ENCODE measurements at regions not wholly inside any gene's neighbourhood (a gene's known extent, or its start where the extent isn't known, plus 50 kb on each side); places are given as distances from the start of the nearest gene placed in this dataset.

- Histone ChIP-seq H3K27ac (no peak overlapping the region), H3K27me3 (peaks cover 28% of the 10 kb centered on the region), H3K4me3 (no peak overlapping the region), H3K4me1 (no peaks in the 10 kb centered on the region), H3K9me3 (peaks cover 0 to 13% (median 0%) of the 10 kb centered on the region in 3 donors), H3K36me3 (no peaks in the 10 kb centered on the region)
- WGBS, 2 donors (ENCODE audit: low coverage in 1 of 2) = 73 to 94% methylated on average over 3 to 5 of the region's 5 CpGs
- no peak for TF ChIP-seq EP300 (IDR thresholded peaks at IDR 0.05)
- no peak for ATAC-seq
These were observed 102.6 kb upstream of the PFKP start for GRCh38 chr10:2964632-2965296.

- H3K36me3 ChIP-seq = no peaks in the 10 kb centered on the region
- H3K27me3 ChIP-seq = peaks cover 28% of the 10 kb centered on the region
- H3K4me1 ChIP-seq = no peaks in the 10 kb centered on the region
- no peak overlapping the region for H3K27ac ChIP-seq
- peaks cover 0 to 13% (median 0%) of the 10 kb centered on the region in 3 donors for H3K9me3 ChIP-seq
- no peak for ATAC-seq
- no peak for TF ChIP-seq CTCF (IDR thresholded peaks at IDR 0.05)
- TF ChIP-seq EP300 (IDR thresholded peaks at IDR 0.05) = no peak
- no peak for TF ChIP-seq POLR2AphosphoS5 (IDR thresholded peaks at IDR 0.05)
- no peak for TF ChIP-seq POLR2A (IDR thresholded peaks at IDR 0.05)
- WGBS, 2 donors (ENCODE audit: low coverage in 1 of 2) = 17 to 18% methylated on average over 3 of the region's 3 CpGs
- H3K4me3 ChIP-seq = no peak overlapping the region
These were observed 103.3 kb upstream of the PFKP start for GRCh38 chr10:2963889-2964631.

GRCh38 chr10:2962194-2962593 lies 105.2 kb upstream of the PFKP start:
- TF ChIP-seq CTCF (IDR thresholded peaks at IDR 0.05) (no peak), POLR2AphosphoS5 (IDR thresholded peaks at IDR 0.05) (no peak), POLR2A (IDR thresholded peaks at IDR 0.05) (no peak), EP300 (IDR thresholded peaks at IDR 0.05) (no peak)

GRCh38 chr10:2958659-2959058 lies 108.7 kb upstream of the PFKP start:
- Histone ChIP-seq H3K9me3 (peaks cover 0 to 8% (median 0%) of the 10 kb centered on the region in 3 donors), H3K36me3 (no peaks in the 10 kb centered on the region), H3K27me3 (peaks cover 10% of the 10 kb centered on the region), H3K27ac (no peak overlapping the region), H3K4me1 (no peaks in the 10 kb centered on the region), H3K4me3 (no peak overlapping the region)
- TF ChIP-seq CTCF (IDR thresholded peaks at IDR 0.05) (no peak), EP300 (IDR thresholded peaks at IDR 0.05) (no peak), POLR2AphosphoS5 (IDR thresholded peaks at IDR 0.05) (no peak), POLR2A (IDR thresholded peaks at IDR 0.05) (no peak)
- ATAC-seq = no peak
- 67 to 77% methylated on average over 5 to 6 of the region's 6 CpGs for WGBS, 2 donors (ENCODE audit: low coverage in 1 of 2)

More at GRCh38 chr10:2962194-2962593, 105.2 kb upstream of the PFKP start:
- peaks cover 0 to 13% (median 0%) of the 10 kb centered on the region in 3 donors for H3K9me3 ChIP-seq
- no peaks in the 10 kb centered on the region for H3K4me1 ChIP-seq
- H3K36me3 ChIP-seq = no peaks in the 10 kb centered on the region
- H3K27me3 ChIP-seq = peaks cover 28% of the 10 kb centered on the region
- WGBS, 2 donors (ENCODE audit: low coverage in 1 of 2) = 82% methylated on average over 1 of the region's 1 CpG; no CpG with 5 or more reads in 1 of the 2 donors
- H3K27ac ChIP-seq = no peak overlapping the region
- ATAC-seq = no peak
- H3K4me3 ChIP-seq = no peak overlapping the region

GRCh38 chr10:2957785-2958184 lies 109.6 kb upstream of the PFKP start:
- Histone ChIP-seq H3K4me1 (no peaks in the 10 kb centered on the region), H3K36me3 (no peaks in the 10 kb centered on the region), H3K27ac (no peak overlapping the region), H3K9me3 (peaks cover 0 to 8% (median 0%) of the 10 kb centered on the region in 3 donors), H3K4me3 (no peak overlapping the region), H3K27me3 (peaks cover 6% of the 10 kb centered on the region)
- 80 to 95% methylated on average over 1 to 2 of the region's 2 CpGs for WGBS, 2 donors (ENCODE audit: low coverage in 1 of 2)
- TF ChIP-seq POLR2A (IDR thresholded peaks at IDR 0.05) = no peak
- TF ChIP-seq CTCF (IDR thresholded peaks at IDR 0.05) = no peak
- no peak for TF ChIP-seq EP300 (IDR thresholded peaks at IDR 0.05)
- no peak for TF ChIP-seq POLR2AphosphoS5 (IDR thresholded peaks at IDR 0.05)
- ATAC-seq = no peak
